A204.1 (cell line): ENCODE measurements at regions not wholly inside any gene's neighbourhood (a gene's known extent, or its start where the extent isn't known, plus 50 kb on each side); places are given as distances from the start of the nearest gene placed in this dataset.

ENCODE experiments used
- FAIRE-seq: peaks from 2 replicates; lab custom pipeline; 2012; peaks lifted over from hg19 to GRCh38; lab: Jason Lieb, UNC

- FAIRE-seq = no peak
These were observed 1157.4 kb upstream of the AUTS2 start for GRCh38 chr7:68440866-68441265.

GRCh38 chr7:68441645-68442044 is 1156.6 kb upstream of the AUTS2 start:
- no peak for FAIRE-seq

- no peak for FAIRE-seq
These were observed 1155.2 kb upstream of the AUTS2 start for GRCh38 chr7:68442931-68443631.

GRCh38 chr7:68444042-68444441 is 1154.2 kb upstream of the AUTS2 start:
- FAIRE-seq = no peak

GRCh38 chr7:68444956-68445355 is 1153.3 kb upstream of the AUTS2 start:
- FAIRE-seq = no peak

GRCh38 chr7:68446183-68446582 is 1152.1 kb upstream of the AUTS2 start:
- FAIRE-seq = no peak

- FAIRE-seq = no peak
These were observed 1149.2 kb upstream of the AUTS2 start for GRCh38 chr7:68449099-68449498.

- no peak for FAIRE-seq
These were observed 1148.5 kb upstream of the AUTS2 start for GRCh38 chr7:68449816-68450215.

- no peak for FAIRE-seq
These were observed 1143.3 kb upstream of the AUTS2 start for GRCh38 chr7:68454931-68455330.

- no peak for FAIRE-seq
These were observed 1141.8 kb upstream of the AUTS2 start for GRCh38 chr7:68456469-68456868.

- FAIRE-seq = no peak
These were observed 1140.8 kb upstream of the AUTS2 start for GRCh38 chr7:68457481-68457880.

- FAIRE-seq = no peak
These were observed 1140.0 kb upstream of the AUTS2 start for GRCh38 chr7:68458010-68458908.

GRCh38 chr7:68461430-68461829 is 1136.8 kb upstream of the AUTS2 start:
- no peak for FAIRE-seq

- no peak for FAIRE-seq
These were observed 1127.3 kb upstream of the AUTS2 start for GRCh38 chr7:68470836-68471435.

- no peak for FAIRE-seq
These were observed 1125.6 kb upstream of the AUTS2 start for GRCh38 chr7:68472688-68473087.

GRCh38 chr7:68474661-68475216 is 1123.5 kb upstream of the AUTS2 start:
- no peak for FAIRE-seq

- no peak for FAIRE-seq
These were observed 1121.3 kb upstream of the AUTS2 start for GRCh38 chr7:68476966-68477365.

GRCh38 chr7:68478326-68478725 is 1119.9 kb upstream of the AUTS2 start:
- FAIRE-seq = no peak

- no peak for FAIRE-seq
These were observed 1115.5 kb upstream of the AUTS2 start for GRCh38 chr7:68482800-68483199.

- no peak for FAIRE-seq
These were observed 1113.5 kb upstream of the AUTS2 start for GRCh38 chr7:68484731-68485130.

- FAIRE-seq = no peak
These were observed 1112.9 kb upstream of the AUTS2 start for GRCh38 chr7:68485253-68485917.

- FAIRE-seq = no peak
These were observed 1109.8 kb upstream of the AUTS2 start for GRCh38 chr7:68488341-68489060.
